Tongue (tissue), 1 donor: ENCODE measurements at regions not wholly inside any gene's neighbourhood (a gene's known extent, or its start where the extent isn't known, plus 50 kb on each side); places are given as distances from the start of the nearest gene placed in this dataset.

Source experiments
- DNase-seq: peaks from one replicate; pipeline ENCODE4 v3.0.0-alpha.2; 2015

DNA sequence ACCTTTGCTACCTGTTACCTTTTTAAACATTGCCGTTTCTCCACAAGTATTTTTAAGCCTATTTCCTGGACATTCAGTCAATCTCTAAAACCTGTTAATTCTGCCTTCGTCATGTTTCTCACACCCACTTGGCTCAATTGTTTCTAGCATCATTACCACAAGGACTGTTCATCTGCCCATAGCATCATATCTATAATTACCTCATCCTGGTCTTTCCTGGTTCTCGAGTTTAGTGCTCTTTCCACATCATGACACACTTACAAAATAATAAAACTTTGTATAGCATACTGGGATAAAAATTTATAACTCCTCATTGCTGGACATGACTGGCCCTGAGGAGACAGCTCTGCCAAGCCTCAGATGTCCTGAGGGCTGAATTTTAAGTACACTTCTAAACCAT, 104.8 kb downstream of the CYB561 start:
- no peak for DNase-seq

DNA sequence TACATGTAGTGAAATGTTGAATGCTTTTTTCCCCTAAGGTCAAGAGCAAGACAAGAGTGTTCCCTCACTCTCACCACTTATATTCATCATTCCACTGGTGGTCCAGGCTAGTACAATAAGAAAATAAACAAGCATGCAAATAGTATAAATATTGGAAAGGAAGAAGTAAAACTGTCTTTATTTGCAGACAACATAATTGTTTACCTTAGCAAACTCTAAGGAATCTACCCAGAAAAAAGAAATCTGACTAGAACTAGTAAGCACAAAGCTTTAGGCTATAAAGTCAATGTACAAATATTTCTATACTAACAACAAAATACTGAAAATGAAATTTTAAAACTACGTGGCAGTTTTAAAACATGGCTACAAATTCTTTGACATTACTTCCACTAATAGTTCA, 101.7 kb downstream of the CYB561 start:
- no peak for DNase-seq

DNA sequence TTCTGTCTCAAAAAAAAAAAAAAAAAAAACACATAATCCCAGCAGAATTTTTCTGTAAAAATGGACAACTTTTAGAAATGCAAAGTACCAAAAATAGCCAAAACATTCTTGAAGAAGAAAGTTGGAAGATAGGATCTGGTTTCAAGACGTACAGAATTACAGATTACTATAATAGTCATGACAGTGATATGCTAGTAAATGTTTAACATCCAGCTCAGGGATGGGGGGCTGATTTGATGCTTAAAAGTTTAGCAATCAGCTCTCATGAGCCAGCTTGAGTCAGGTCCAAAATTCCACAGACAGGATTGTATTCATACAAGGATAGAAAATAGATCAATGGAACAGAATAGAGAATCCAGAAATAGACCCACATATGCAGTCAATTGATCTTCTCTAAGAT, 100.5 kb downstream of the CYB561 start:
- no peak for DNase-seq

DNA sequence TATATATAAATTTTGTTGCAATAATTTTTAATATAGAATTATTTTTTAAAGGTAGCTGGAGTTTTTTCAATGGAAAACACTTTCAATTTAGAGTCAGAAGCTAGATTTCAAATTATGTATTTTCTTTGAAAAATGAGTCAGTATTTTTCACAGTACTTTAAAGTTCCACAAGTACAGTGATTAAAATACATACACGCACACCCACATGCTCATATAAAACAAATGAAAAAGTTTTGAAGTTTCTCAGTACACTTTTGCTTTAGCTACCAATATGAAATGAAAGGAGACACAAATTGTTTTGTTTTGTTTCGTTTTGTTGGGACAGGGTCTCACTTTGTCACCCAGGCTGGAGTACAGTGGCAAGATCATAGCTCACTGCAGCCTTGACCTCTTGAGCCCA, 98.6 kb downstream of the CYB561 start:
- DNase-seq, result no peak

DNA sequence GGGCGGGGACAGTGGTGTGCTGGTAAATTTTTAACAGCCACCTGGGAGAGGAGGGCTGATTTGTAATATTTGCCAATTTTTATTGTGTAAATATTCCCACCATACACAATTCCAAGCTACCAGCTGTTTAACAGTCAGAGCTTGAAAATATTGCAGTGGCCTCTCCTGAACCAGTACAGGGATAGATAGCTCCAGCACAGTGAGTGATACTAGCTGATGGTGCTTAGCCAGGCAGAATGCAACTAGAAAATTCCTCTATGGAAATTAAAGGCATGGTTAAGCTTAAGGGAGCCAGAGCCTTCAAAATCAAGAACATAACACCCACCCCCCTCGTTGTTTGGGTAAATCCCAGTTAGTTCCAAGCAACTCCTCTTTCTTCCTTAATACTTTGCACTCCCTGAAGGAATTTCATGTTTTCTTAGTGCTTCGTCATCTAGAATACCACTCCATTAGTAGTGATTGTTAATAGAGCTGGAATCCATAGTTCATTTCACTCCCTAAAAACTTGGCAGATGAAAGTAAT, 96.6 kb downstream of the CYB561 start:
- DNase-seq, result peak; percentile 22

DNA sequence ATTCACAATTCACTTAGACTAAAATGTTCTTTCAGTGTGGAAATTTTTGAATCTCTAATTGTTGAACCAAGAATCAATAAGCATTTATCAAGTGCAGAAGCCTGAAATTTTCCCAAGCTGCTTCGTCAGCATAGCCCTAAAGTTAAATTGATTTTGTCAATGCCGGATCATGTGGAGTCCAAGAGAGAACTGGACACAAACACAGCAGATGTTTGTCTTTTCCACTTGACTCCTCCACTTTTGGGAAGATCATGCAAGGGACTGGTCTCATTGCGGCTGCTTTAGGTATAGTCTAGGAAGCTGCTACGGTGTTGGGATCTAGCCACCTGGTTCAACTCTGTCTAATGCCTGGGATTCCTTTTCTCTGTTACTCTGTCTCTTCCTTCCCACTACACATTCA, 95.7 kb downstream of the CYB561 start:
- DNase-seq, result no peak

DNA sequence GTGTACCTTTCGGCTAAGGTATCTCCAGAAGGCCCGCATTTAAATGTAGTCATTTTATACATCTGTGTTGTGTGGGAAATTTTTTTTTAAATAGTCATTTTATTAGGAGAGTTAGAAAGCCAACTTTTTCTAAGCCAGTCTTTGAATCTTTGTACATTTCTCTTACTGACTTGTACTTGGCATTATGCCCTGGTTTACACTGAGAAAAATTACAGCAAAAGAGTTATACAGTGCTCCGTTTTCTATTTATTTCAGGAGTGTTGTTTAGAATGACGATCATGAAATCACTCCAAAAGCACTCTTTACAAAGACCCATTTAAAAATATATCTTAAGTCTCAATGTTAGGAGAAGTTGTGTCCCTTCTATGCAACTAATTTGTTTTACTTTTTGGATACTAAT, 91.8 kb downstream of the CYB561 start:
- peak; percentile 36 for DNase-seq

DNA sequence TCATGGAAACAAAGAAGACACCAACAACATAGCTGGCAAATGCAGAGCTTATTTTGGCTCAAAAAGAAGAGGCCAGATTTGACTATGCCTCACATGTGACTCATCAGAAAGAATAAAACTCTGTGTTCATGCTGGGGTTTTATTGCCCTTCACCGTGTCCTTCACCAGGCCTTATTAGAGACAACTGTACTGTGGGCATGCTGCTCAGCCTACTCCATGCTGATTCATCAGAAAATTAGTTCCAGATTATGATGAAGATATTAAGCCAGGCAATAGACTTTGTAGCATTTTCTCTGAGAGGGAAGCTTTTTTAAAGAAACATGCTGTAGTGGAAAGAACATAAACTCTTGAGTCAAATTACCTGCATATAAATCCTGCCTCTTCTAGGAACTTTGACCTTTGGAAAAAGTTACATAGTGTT, 89.8 kb downstream of the CYB561 start:
- DNase-seq, result peak; percentile 57

DNA sequence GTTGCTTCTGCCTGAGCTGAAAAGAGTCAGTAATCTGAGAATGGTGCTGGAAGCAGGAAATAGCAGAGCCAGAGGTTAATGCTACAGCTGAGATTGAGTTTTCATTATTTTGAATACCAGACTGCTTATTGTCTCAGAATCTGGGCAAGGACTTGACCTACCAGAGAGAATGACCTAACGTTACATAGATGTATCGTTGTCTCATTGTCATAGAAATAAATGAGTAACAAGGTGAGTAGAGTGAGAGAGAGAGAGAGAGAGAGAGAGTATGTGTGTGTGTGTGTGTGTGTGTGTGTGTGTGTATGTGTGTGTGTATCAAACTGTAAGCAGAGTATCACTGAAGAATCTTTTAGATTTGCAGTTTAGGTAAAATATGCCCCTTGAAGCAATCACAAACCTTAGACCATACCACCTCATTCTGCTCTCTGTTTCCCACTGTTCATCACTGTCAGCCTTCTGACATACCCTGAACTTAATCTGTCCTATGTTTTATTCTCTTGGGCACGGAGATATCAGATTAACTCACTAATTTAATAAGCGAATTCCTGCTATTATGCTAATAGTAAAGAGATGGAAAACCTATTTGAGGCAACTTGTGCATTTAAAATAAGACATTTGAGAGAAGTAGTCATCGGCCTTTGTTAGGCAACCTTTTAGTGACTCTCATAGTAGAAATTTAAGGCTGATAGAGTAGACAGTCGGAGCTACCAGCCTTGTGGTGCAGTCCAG, 87.8 kb downstream of the CYB561 start:
- peak; percentile 21 for DNase-seq

DNA sequence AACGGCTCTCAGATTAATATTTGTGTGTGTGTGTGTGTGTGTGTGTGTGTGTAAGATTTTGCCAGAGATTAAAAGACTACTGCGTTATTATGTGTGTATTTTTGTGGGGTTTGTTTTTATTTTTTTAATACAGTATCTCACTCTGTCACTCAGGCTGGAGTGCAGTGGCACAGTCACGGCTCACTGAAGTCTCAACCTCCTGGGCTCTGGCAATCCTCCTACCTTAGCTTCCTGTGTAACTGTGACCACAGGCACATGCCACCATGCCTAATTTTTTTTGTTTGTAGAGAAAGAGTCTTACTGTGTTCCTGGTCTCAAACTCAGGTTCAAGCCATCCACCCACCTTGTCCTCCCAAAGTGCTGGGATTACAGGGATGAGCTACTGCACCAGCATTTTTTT, 87.2 kb downstream of the CYB561 start:
- no peak for DNase-seq

DNA sequence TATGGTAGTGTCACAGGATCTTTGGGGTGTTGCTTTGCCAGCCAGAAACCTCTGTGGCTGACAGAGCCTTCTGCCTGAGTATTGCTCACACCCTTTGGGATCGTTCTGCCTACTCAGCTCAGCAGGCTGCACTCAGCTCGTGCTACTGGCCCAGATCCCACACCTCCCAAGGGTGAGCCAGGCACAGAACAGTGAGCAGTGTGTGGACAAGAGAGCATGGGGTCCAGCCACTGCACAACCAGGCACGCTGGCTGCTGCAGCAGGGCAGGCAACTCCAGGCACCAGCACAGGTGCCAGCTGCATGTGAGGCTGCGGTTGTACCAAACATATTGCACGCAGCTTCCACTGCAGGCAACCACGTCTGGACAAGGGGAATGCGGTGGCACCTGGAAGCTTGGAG, 84.9 kb downstream of the CYB561 start:
- no peak for DNase-seq

DNA sequence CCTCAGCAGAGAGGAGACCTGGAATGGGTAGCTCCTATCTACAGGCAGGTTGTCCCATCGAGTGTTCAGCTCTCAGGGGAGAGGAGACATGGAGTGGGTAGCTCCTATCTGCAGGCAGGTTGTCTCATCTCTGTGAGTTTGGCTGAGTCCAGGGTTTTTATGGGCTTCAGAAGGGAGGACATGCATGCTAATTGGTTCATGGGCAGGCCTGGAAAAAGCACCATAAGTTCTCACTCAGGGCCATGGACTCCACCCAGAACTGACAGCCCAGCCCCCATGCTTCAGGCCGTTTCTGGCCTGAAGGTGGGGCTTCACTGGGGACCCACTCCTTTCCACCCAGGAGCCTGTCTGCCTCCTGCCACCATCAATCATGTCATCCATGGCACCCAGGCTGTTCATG, 84.0 kb downstream of the CYB561 start:
- no peak for DNase-seq

DNA sequence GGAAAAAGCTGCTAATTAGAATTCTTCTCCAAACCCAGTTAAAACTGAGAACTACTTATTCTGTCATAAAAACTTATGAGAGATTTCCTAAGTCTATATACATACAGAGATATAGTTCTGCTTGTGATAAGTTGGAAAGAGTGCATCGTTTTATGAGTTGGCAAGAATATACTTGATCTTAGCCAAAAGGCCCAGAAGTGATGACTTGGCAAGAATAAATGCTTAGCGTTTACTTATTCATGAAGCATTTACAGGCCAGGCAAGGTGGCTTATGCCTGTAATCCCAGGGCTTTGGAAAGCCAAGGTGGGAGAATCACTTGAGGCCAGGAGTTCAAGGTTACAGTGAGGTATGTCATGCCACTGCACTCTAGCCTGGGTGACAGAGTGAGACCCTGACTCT, 81.7 kb downstream of the CYB561 start:
- peak; percentile 58 for DNase-seq

DNA sequence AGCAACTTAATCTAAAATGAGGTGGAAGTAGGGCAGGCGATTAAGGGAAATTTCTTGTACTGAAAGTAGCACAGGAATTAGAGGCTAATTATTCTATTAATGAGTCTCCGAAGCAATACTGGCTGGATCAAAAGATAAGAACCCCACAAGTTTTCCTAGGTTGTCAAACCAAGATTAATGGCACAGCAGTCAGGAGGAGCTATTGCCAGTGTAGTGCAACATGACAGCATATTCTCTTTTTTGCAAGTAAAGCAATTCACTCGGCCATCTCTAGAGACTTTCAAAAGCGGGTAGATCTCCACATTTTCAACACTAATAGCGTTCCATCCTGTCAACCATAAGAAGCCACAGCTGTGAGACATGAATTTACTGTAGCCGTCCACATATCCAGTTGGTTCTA, 81.2 kb downstream of the CYB561 start:
- DNase-seq, result no peak

DNA sequence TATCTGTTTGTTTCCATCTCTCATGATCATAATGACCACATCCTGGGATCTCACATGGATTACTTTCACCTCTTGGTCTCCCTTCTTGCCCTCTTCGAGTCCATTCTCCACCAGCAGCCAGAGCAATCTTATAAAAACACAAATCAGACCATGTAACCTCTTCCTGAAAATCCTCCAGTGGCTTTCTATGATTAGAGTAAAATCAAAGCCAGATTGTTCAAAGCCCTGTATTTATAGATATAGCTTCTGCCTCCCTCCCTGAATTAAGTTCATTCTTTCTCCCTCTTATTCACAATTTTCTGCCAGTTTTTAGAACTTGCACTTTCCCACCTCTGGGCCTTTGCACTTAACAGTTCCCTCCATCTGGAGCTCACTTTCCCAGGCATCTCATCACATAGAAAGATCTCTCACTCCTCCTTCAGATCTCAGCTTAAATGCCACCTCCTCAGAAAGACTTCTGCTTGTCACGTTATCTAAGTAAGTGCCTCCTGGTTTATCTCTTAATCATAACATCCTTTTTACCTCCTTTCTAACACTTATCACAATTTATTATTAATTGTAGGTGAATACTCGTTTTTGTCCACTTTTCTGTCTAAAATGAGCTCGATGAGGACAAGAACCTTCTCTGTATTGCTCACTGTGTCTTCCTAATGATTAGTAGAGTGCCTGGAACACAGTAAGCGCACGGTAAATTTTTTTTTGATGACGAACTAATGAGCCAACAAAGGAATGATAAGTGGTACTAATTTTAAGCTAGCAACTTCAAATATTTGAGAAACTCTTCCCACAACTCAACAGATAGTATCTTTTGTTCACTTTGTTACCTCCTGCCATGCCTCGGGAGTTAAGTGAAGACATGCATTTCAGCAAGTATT, 80.5 kb downstream of the CYB561 start:
- DNase-seq, result no peak

DNA sequence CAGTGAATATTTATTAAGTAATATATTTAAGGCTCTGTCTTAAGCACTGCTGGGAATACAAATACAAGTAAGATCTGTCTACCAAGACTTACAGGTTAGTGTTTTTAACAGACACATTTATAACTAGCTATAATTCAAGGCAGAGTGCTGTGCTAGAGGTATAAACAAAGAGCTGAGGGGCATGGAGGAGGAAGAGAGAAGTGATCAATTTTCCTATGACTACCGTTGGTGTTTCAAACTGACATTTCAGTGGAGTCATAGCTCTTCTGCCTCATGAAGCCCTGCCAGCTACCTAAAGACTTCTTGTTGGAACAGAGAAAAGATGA, 79.9 kb downstream of the CYB561 start:
- no peak for DNase-seq

DNA sequence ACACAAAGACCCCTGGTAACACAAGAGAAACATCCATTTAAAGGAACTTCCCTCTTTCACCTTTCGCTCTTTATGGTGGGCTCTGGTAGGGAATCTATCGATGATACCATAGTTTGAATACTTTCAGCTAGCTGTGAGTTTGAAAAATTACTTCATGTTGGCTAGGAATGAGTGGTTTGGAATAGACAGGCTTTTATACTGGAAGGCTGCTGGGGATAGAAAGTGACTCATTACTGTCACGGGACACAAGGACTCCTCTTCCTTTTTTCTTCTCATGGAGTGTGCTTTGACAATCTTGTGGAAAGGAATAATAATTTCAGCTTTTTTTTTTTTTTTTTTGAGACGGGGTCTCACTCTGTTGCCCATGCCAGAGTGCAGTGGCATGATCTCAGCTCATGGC, 76.9 kb downstream of the CYB561 start:
- no peak for DNase-seq

DNA sequence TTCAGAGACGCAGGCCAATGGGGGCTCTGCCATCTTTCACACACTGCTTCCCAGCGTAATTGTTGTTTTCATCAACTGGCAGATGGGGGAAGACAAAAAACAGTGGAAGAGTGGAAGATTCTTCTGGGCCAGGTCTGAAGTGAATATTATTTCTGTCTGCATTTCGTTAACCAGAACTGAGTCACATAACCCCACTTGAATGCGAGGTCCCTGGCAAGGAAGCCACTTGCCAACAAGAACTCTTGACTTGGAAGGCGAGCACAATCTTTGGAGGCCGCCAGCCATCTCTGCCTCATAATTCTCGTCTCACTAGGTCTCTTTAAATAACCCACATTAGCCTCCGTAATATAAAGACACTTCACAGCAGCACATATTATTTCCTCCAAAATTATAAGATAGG, 75.4 kb downstream of the CYB561 start:
- no peak for DNase-seq

DNA sequence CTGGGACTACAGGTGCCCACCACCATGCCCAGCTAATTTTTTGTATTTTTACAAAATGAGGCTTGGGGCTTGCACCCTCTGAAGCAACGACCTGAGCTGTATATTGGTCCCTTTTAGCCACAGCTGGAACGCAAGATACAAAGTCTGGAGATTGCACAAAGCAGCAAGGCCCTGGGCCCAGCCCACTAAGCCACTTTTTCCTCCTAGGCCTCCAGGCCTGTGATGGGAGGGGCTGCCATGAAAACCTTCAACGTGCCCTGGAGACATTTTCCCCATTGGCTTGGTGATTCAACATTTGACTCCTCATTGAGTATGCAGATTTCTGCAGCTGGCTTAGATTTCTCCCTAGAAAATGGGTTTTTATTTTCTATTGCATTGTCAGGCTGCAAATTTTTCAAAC, 69.2 kb downstream of the CYB561 start:
- DNase-seq, result no peak

DNA sequence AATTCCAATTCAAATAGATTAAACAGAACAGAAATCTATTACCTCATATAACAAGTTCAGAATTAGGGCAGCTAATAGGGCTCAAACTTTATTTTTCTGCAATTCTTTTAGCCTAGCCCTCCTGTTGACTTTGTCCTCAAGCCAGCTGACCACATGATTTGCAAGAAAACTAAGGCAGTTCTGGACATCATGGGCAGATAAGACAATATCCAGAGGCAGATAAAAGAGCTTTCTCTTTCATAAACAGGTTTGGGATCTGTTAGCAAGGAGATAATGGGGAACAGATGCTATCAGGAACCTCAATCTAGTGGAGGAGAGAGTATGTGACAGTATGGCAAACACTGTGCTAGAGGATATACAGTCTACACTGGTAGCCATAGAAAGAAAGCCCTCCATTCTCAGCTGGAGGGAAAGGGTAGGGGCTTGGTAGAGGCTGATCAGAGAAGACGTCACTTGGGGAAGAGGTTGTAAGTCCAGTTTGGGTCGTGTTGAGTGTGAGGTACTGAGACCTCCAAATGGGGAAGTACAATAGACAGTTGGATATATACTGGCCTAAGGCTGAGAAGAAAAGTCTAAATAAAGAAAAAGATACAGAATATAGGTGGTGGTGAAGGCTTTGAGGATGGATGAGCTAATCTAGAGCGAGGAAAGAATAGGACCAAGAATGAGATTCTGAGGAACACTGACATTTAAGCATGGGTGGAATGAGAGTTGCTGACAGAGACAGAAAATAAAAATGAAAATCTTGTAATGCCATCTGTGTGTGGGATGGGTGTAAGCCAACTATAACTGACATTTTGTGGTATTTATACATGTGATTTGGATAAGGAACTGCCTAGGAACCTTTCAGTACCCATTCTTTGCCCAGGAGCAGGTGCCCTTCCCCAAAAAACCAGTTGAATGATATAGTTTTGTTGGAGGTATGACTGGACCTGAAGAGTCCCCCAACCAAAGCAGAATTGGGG, 67.4 kb downstream of the CYB561 start:
- DNase-seq, result no peak

DNA sequence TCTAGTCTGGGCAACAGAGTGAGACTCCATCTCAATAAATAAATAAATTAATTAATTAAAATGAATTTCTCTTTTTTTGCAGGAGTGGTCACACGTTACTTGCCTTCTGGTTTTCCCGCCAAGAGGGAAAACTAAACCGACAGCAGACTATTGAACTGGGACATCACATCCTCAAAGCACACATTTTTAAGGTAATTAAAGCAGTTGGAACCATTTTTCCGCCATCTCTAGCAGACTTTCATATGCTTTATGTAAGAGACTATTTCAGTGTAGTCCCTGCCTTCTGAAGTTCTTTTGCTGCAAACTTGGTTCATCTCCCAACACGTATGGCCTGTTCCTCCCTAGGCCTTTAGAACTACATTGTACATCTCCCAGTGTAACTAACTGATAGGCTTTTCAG, 66.5 kb downstream of the CYB561 start:
- no peak for DNase-seq

DNA sequence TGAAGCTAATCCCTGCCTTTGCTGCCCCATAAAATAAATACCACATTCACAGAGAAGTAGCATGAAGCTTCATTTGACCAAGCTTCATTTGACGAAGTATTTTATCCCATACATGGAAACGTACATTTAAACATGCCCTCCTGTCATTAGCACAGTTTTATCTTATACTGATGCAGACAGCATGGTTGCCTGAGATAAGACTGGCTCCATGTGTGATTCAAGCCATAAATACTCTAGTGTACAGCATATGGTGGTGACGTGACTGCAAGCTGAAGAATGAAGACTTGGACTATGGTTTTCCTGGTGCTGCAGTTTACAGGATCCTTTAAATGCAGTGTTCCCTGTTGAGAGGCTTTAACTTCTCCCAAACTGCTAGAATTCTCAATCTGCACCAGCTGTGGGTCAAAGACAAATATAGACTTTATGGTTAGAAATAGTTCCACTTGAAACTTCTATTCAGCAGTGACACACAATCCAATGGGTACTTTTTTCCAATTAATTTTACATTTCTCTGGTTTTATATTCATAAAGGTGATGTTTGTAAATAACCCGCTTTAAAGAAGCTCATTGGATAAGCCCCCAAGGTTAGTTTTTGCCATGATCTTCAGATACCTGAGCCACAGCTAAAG, 64.9 kb downstream of the CYB561 start:
- DNase-seq, result no peak
